ENCODE measurements at regions not wholly inside any gene's neighbourhood (a gene's known extent, or its start where the extent isn't known, plus 50 kb on each side); places are given as distances from the start of the nearest gene placed in this dataset.

- DNase-seq (ENCODE audit: low spot score in 2 of 2), result no peak
- no peak overlapping the region for H3K4me3 ChIP-seq (ENCODE audit: low read depth, poor library complexity, severe bottlenecking)
- intact Hi-C loops (cut with DNase I; ENCODE audit: low total_unique reads), result no loop called here
- no peak for TF ChIP-seq POLR2A (IDR thresholded peaks at IDR 0.05)
- TF ChIP-seq CTCF (IDR thresholded peaks at IDR 0.05), result no peak
- WGBS, 2 donors, result 47% methylated on average over 4 of the region's 4 CpGs
Measured at GRCh38 chr18:73791081-73791480, 356.6 kb downstream of the FBXO15 start.

GRCh38 chr18:73790587-73790986 lies 357.0 kb downstream of the FBXO15 start:
- intact Hi-C loops (cut with DNase I; ENCODE audit: low total_unique reads), result no loop called here
- 32 to 45% methylated on average over 1 of the region's 1 CpG for WGBS, 2 donors
- no peak for DNase-seq (ENCODE audit: low spot score in 2 of 2)
- no peak overlapping the region for H3K4me3 ChIP-seq (ENCODE audit: low read depth, poor library complexity, severe bottlenecking)
- TF ChIP-seq CTCF (IDR thresholded peaks at IDR 0.05), result no peak
- no peak for TF ChIP-seq POLR2A (IDR thresholded peaks at IDR 0.05)

GRCh38 chr18:73787316-73787715 lies 360.3 kb downstream of the FBXO15 start:
- no peak for DNase-seq (ENCODE audit: low spot score in 2 of 2)
- no peak for TF ChIP-seq CTCF (IDR thresholded peaks at IDR 0.05)
- TF ChIP-seq POLR2A (IDR thresholded peaks at IDR 0.05), result no peak
- no peak overlapping the region for H3K4me3 ChIP-seq (ENCODE audit: low read depth, poor library complexity, severe bottlenecking)
- WGBS, 2 donors, result 80 to 93% methylated on average over 5 of the region's 5 CpGs
- intact Hi-C loops (cut with DNase I; ENCODE audit: low total_unique reads), result no loop called here

GRCh38 chr18:73785300-73785699 lies 362.3 kb downstream of the FBXO15 start:
- no peak for DNase-seq (ENCODE audit: low spot score in 2 of 2)
- 63 to 68% methylated on average over 1 of the region's 1 CpG for WGBS, 2 donors
- intact Hi-C loops (cut with DNase I; ENCODE audit: low total_unique reads), result no loop called here
- H3K4me3 ChIP-seq (ENCODE audit: low read depth, poor library complexity, severe bottlenecking), result no peak overlapping the region
- TF ChIP-seq POLR2A (IDR thresholded peaks at IDR 0.05) (no peak), CTCF (IDR thresholded peaks at IDR 0.05) (no peak)

GRCh38 chr18:73784853-73785252 lies 362.8 kb downstream of the FBXO15 start:
- H3K4me3 ChIP-seq (ENCODE audit: low read depth, poor library complexity, severe bottlenecking), result no peak overlapping the region
- DNase-seq (ENCODE audit: low spot score in 2 of 2), result no peak
- no peak for TF ChIP-seq CTCF (IDR thresholded peaks at IDR 0.05)
- 65 to 81% methylated on average over 8 of the region's 8 CpGs for WGBS, 2 donors
- intact Hi-C loops (cut with DNase I; ENCODE audit: low total_unique reads), result no loop called here

- DNase-seq (ENCODE audit: low spot score in 2 of 2), result no peak
- WGBS, 2 donors, result 68 to 73% methylated on average over 6 of the region's 6 CpGs
- intact Hi-C loops (cut with DNase I; ENCODE audit: low total_unique reads), result no loop called here
- TF ChIP-seq CTCF (IDR thresholded peaks at IDR 0.05), result no peak
- no peak for TF ChIP-seq POLR2A (IDR thresholded peaks at IDR 0.05)
- H3K4me3 ChIP-seq (ENCODE audit: low read depth, poor library complexity, severe bottlenecking), result no peak overlapping the region
Measured at GRCh38 chr18:73782405-73782804, 365.2 kb downstream of the FBXO15 start.
